ENCODE measurements at regions not wholly inside any gene's neighbourhood (a gene's known extent, or its start where the extent isn't known, plus 50 kb on each side); places are given as distances from the start of the nearest gene placed in this dataset.
A peak's percentile ranks its signal among the peaks of the same experiment; 100 is the strongest.

DNA sequence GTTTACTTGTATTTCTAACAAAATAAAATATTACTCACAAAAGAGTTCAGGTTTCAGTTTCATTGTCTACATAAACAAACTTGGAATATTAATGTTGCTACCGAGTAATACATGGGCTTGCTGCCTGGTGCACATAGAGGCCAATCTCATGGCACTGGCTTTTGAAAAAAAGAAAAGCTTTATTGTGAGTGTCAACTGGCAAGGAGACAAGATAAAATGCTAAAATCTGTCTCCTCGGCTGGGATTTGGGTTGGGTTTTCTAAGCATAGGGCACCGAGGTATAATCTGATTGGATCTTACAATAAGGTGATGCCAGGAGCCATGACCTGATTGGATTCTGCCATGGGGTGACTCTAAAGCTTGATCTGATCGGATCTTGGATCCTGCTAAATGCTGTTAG lies 1519.9 kb upstream of the MIR17HG start:
- H3K4me2 ChIP-seq (ENCODE audit: low read length): no peak overlapping the region
- no peak for TF ChIP-seq EZH2phosphoT487 (IDR thresholded peaks at IDR 0.05; ENCODE audit: low read depth)
- TF ChIP-seq, protein P1, sequence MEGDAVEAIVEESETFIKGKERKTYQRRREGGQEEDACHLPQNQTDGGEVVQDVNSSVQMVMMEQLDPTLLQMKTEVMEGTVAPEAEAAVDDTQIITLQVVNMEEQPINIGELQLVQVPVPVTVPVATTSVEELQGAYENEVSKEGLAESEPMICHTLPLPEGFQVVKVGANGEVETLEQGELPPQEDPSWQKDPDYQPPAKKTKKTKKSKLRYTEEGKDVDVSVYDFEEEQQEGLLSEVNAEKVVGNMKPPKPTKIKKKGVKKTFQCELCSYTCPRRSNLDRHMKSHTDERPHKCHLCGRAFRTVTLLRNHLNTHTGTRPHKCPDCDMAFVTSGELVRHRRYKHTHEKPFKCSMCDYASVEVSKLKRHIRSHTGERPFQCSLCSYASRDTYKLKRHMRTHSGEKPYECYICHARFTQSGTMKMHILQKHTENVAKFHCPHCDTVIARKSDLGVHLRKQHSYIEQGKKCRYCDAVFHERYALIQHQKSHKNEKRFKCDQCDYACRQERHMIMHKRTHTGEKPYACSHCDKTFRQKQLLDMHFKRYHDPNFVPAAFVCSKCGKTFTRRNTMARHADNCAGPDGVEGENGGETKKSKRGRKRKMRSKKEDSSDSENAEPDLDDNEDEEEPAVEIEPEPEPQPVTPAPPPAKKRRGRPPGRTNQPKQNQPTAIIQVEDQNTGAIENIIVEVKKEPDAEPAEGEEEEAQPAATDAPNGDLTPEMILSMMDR (IDR thresholded peaks at IDR 0.05; ENCODE audit: low read depth, low read length): no peak
- no peaks in the 10 kb centered on the region for H3K79me2 ChIP-seq (ENCODE audit: low read length)
- no peak overlapping the region for H2AFZ ChIP-seq (ENCODE audit: low read depth, low read length)
- H4K20me1 ChIP-seq (ENCODE audit: insufficient read depth, low read length): no peaks in the 10 kb centered on the region
- H3K27me3 ChIP-seq (ENCODE audit: low read depth, low read length): no peaks in the 10 kb centered on the region
- H3K4me1 ChIP-seq (ENCODE audit: low read length): no peaks in the 10 kb centered on the region
- no peaks in the 10 kb centered on the region for H3K36me3 ChIP-seq (replicated peaks; ENCODE audit: low read depth, low read length)
- H3K9me3 ChIP-seq (ENCODE audit: insufficient read depth, low read length): no peaks in the 10 kb centered on the region
- no peak overlapping the region for H3K4me3 ChIP-seq (ENCODE audit: low read length)
- H3K27ac ChIP-seq (ENCODE audit: low read length): no peak overlapping the region
- H3K9ac ChIP-seq (ENCODE audit: low read length): no peak overlapping the region

DNA sequence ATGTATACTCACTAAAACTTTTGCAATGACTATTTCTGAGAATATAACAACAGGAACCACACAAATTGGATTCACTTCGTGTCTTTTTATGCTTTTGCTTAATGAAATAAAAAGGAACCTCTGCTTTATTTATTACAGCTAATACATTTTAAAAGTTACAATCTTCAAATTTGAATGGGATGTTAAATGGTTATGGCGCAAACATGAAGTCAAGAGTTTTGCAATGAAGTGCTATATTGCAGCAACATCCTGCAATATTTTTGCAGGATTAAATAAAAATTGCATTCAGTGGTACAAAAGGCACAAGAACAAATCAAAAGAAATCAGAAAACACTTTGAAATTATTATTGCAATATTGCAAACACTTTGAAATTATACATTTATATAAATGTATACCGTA lies 1519.0 kb upstream of the MIR17HG start:
- H3K36me3 ChIP-seq (replicated peaks; ENCODE audit: low read depth, low read length): no peaks in the 10 kb centered on the region

DNA sequence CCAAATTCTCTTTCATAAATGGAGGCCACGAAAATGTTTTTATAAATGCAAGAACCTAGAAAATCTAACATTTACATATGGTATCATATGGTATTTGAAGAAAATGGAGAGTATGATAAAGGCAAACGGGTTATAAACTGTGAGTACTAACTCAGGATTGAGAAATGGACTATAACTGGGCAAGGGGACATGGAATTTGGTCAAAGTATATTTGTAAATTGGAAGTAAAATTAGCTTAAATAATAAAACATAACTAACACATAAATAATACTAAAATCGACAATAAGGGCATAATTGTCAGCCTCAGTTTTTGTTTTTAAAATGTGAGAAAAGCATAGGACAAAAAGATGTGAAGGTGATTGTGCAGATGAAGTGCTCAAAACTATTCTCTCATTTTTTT lies 1516.3 kb upstream of the MIR17HG start:
- Histone ChIP-seq H2AFZ (ENCODE audit: low read depth, low read length) (peak overlapping the region; percentile 33; the same call in 1 of the 2 replicates), H3K36me3 (replicated peaks; ENCODE audit: low read depth, low read length) (no peaks in the 10 kb centered on the region), H3K4me1 (ENCODE audit: low read length) (no peaks in the 10 kb centered on the region), H3K9ac (ENCODE audit: low read length) (no peak overlapping the region), H3K4me3 (ENCODE audit: low read length) (no peak overlapping the region), H4K20me1 (ENCODE audit: insufficient read depth, low read length) (no peaks in the 10 kb centered on the region), H3K27me3 (ENCODE audit: low read depth, low read length) (no peaks in the 10 kb centered on the region), H3K79me2 (ENCODE audit: low read length) (no peaks in the 10 kb centered on the region), H3K9me3 (ENCODE audit: insufficient read depth, low read length) (no peaks in the 10 kb centered on the region), H3K27ac (ENCODE audit: low read length) (no peak overlapping the region), H3K4me2 (ENCODE audit: low read length) (no peak overlapping the region)
- no peak for TF ChIP-seq EZH2phosphoT487 (IDR thresholded peaks at IDR 0.05; ENCODE audit: low read depth)
- TF ChIP-seq, protein P1 (IDR thresholded peaks at IDR 0.05; ENCODE audit: low read depth, low read length): no peak

More for the DNA sequence above, 1519.0 kb upstream of the MIR17HG start:
- H3K9ac ChIP-seq (ENCODE audit: low read length): no peak overlapping the region
- H3K79me2 ChIP-seq (ENCODE audit: low read length): no peaks in the 10 kb centered on the region
- no peak overlapping the region for H2AFZ ChIP-seq (ENCODE audit: low read depth, low read length)
- H3K9me3 ChIP-seq (ENCODE audit: insufficient read depth, low read length): no peaks in the 10 kb centered on the region
- H3K27ac ChIP-seq (ENCODE audit: low read length): no peak overlapping the region
- H3K4me2 ChIP-seq (ENCODE audit: low read length): no peak overlapping the region
- no peaks in the 10 kb centered on the region for H3K27me3 ChIP-seq (ENCODE audit: low read depth, low read length)
- no peaks in the 10 kb centered on the region for H4K20me1 ChIP-seq (ENCODE audit: insufficient read depth, low read length)
- TF ChIP-seq, protein P1 (IDR thresholded peaks at IDR 0.05; ENCODE audit: low read depth, low read length): no peak
- no peak for TF ChIP-seq EZH2phosphoT487 (IDR thresholded peaks at IDR 0.05; ENCODE audit: low read depth)
- no peak overlapping the region for H3K4me3 ChIP-seq (ENCODE audit: low read length)
- H3K4me1 ChIP-seq (ENCODE audit: low read length): no peaks in the 10 kb centered on the region

DNA sequence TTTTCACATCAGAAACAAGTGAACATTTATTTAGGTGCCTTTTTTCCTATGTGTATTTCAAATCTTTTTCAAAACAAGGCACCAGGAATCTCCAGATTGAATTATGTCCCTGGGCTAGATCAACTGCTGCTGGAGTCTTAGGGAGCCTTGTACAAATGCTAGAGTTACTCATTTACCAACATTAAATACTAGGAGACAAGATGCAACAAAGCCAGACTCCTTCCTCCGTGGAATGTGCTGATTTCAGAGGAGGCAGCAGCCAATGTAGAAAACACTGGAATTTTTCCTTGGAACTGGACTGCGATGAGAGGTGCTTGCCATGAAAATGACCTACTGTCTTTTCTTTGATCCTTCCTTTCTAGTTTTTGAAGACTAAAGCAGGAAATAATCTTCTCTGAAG lies 1514.7 kb upstream of the MIR17HG start:
- Histone ChIP-seq H3K4me2 (ENCODE audit: low read length) (no peak overlapping the region), H3K27me3 (ENCODE audit: low read depth, low read length) (no peaks in the 10 kb centered on the region), H3K9ac (ENCODE audit: low read length) (no peak overlapping the region), H3K4me1 (ENCODE audit: low read length) (no peaks in the 10 kb centered on the region), H3K79me2 (ENCODE audit: low read length) (no peaks in the 10 kb centered on the region), H3K36me3 (replicated peaks; ENCODE audit: low read depth, low read length) (no peaks in the 10 kb centered on the region), H4K20me1 (ENCODE audit: insufficient read depth, low read length) (no peaks in the 10 kb centered on the region), H3K9me3 (ENCODE audit: insufficient read depth, low read length) (no peaks in the 10 kb centered on the region), H3K4me3 (ENCODE audit: low read length) (no peak overlapping the region), H3K27ac (ENCODE audit: low read length) (no peak overlapping the region), H2AFZ (ENCODE audit: low read depth, low read length) (no peak overlapping the region)
- TF ChIP-seq, protein P1 (IDR thresholded peaks at IDR 0.05; ENCODE audit: low read depth, low read length): no peak
- no peak for TF ChIP-seq EZH2phosphoT487 (IDR thresholded peaks at IDR 0.05; ENCODE audit: low read depth)

Measured in OCI-LY3 (cell line).